GM12801 (cell line): ENCODE measurements at regions not wholly inside any gene's neighbourhood (a gene's known extent, or its start where the extent isn't known, plus 50 kb on each side); places are given as distances from the start of the nearest gene placed in this dataset.

Experiments
- CTCF ChIP-seq: IDR thresholded peaks from one replicate; pipeline ENCODE4 v1.5.1; 2011; ENCODE audit warnings: control low read depth; ENCODE audit not compliant: insufficient read length; ENCODE audit errors: extremely low read depth

DNA sequence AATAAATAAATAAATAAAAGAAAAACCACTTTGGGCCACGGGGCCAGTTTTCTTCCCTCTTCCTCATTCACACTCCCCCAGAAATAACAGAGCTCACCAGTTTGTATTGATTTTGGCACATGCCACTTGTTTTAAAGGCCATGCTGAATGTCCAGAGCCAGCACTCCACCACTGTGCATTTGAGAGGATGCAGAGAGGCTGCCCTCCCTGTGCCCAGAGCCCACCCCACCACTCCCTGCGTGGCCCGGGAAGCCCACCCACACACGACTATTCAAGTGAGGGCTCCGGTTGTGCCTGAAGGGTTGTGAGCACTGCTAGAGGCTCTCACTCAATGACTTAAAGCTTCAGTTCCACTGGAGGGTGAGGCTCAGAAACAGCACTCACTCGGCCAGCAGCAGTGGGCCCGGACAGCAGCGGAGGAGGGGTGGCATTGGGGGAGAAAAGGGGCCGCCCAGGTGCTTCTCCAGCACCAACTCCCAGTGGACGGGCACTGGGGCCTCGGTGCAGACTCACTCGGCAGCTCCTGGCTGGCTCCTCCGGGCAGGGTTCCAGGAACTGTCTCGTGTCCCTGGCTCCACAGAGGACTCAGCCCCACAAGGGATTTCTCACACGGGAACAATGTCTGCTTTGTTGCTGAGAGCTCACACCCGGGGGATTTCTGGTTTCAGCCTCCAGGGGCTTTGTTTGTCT lies 112.7 kb downstream of the SHANK2 start:
- no peak for TF ChIP-seq CTCF

DNA sequence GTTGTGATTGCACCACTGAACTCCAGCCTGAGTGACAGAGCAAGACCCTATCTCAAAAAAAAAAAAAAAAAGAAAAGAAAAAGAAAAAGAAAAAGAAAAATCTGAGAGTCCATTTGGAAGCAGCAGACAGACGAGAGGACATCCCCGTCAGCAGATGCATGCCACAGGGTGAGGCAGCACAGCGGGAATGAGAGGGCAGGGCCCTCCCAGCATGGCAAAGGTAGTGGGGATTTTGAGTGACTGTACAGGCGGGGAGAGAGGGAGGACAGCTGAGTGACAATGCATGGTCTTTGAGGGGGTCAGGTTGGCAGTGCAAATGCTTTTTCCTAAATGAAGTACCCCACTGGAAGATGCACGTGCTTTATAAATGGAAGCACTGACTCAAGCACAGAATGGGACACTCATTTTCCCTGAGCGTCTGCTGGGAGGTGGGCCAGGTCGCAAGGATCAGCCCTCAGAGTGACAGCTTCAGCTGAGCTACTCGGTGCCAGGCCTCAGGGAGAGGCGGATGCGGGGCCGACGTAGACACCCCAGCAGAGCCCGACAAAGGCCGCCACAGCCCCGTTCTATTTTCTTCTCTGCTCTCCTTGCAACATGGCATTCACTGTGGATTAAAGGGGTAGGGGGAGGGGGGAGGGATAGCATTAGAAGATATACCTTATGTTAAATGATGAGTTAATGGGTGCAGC lies 113.5 kb downstream of the SHANK2 start:
- TF ChIP-seq CTCF: no peak

DNA sequence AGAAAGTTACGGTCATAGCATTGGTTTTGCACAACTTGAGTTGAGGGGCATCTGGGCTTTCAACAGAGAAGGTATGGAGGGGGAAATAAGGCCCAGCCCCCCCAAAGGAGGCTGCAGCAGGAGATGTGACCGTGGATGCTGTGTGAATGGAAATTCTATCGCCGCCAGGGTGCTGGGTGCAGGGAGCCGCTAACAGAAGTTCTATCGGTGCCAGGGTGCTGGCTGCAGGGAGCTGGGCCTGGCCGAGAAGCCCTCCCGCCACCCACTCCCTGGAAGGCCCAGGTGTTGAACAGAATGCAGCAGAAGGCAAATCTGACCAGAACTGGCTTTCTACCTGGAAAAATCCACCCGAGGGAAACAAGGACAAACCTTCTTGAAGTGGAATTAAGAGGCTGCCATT lies 115.0 kb downstream of the SHANK2 start:
- TF ChIP-seq CTCF: no peak

DNA sequence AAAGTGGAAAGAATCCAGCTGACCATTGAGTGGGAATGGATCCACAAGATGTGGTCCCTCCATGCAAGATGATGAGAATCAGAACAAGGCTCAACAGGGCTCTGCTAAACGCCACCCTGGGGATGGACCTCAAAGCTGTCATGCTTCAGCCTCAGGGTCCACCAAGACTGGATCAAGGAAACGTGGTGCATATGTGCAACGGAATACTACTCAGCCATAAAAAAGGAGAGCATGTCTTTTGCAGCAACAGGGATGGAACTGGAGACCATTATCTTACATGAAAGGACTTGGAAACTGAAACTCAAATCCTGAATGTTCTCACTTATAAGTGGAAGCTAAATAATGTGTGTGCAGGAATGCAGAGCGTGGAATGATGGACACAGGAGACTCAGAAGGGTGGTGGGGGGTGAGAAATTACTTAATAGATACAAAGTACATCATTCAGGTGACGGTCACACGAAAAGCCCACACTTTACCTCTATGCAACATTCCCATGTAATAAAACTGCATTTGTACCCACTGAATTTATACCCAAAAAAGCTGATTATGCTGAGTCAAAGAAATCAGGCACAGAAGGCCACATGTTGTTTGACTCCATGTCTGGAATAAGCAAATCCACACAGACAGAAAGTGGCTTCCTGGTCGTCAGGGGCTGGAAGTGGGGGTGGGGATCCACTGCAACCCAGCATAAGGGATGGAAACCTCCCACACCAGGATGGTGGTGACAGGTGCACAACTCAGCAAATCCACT lies 116.1 kb downstream of the SHANK2 start:
- no peak for TF ChIP-seq CTCF

- no peak for TF ChIP-seq CTCF
Measured at GRCh38 chr11:71135112-71135511, 117.3 kb downstream of the SHANK2 start.

DNA sequence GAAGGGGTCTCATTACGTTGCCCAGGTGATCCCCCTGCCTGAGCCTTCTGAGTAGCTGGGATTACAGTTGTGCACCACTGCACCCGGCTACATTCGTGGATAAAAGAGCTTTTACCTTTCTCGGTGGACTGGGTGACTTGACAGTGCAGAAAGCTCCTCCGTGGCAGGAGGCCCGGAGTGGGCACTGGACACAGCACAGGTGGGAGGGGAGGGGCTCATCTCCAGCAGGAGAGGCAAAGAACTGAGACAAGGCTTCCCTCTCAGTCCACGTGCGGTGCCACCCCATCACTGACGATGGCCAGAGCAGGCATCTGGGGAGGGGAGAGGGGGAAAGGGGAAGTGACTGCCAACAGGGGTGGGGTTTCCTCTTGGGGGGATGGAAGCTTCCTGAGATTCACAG lies 118.4 kb downstream of the SHANK2 start:
- no peak for TF ChIP-seq CTCF

- no peak for TF ChIP-seq CTCF
Measured at GRCh38 chr11:71131861-71132260, 120.5 kb downstream of the SHANK2 start.
